ENCODE measurements at regions not wholly inside any gene's neighbourhood (a gene's known extent, or its start where the extent isn't known, plus 50 kb on each side); places are given as distances from the start of the nearest gene placed in this dataset.

GRCh38 chr11:11069841-11070835 is 212.3 kb upstream of the ZBED5 start (continued):
- TF ChIP-seq MLLT1 (IDR thresholded peaks at IDR 0.05) = no peak
- no peak for TF ChIP-seq GABPA (IDR thresholded peaks at IDR 0.05; ENCODE audit: low read depth)
- TF ChIP-seq CTCF (IDR thresholded peaks at IDR 0.05 in 2 of 3, conservative IDR thresholded peaks at IDR 0.05 in 1 of 3; ENCODE audit: control insufficient read depth in 2 of 3, extremely low read depth in 1 of 3, insufficient read depth in 1 of 3, low read depth in 3 of 3, low read length in 3 of 3) = no peak

GRCh38 chr11:11068113-11068512 is 210.3 kb upstream of the ZBED5 start:
- ATAC-seq (no peak), DNase-seq (ENCODE audit: low read depth, low spot score) (no peak), FAIRE-seq (no peak)
- no peak overlapping the region for H3K9ac ChIP-seq (ENCODE audit: control insufficient read depth, insufficient read depth, low read length)
- CTCF ChIA-PET = no interaction called here
- H3K4me2 ChIP-seq (ENCODE audit: control insufficient read depth, insufficient read depth) = no peak overlapping the region
- no peaks in the 10 kb centered on the region for H3K27me3 ChIP-seq (replicated peaks in 1 of 2; ENCODE audit: control insufficient read depth in 2 of 2, insufficient read depth in 2 of 2, low read length in 1 of 2)
- H3K79me2 ChIP-seq (ENCODE audit: control insufficient read depth, insufficient read depth, low read length) = no peaks in the 10 kb centered on the region
- intact Hi-C loops (cut with micrococcal nuclease; ENCODE audit: unreplicated experiment) = no loop called here
- RAD21 ChIA-PET (ENCODE audit: unreplicated experiment) = no interaction called here
- in situ Hi-C loops (cut with MboI) = no loop called here
- WGBS (ENCODE audit: insufficient coverage, insufficient replicate concordance, low lambda C conversion rate, missing lambda C conversion rate) = 14% methylated on average over 4 of the region's 4 CpGs
- SMC1A ChIA-PET (ENCODE audit: uncharacterized antibody, unreplicated experiment) = no interaction called here
- no TSS peak for BruUV-seq (replicated peaks)
- H2AFZ ChIP-seq (ENCODE audit: control insufficient read depth, low read depth, low read length) = no peak overlapping the region
- H3K4me3 ChIP-seq = no peak overlapping the region
- no peaks in the 10 kb centered on the region for H3K4me1 ChIP-seq (ENCODE audit: control insufficient read depth, insufficient read depth, low read length)
- POLR2A ChIA-PET = no interaction called here
- no peak for TF ChIP-seq BMI1 (IDR thresholded peaks at IDR 0.05; ENCODE audit: borderline replicate concordance)
- TF ChIP-seq GATAD2B (conservative IDR thresholded peaks at IDR 0.05; ENCODE audit: low read depth) = no peak
- no peak for TF ChIP-seq MLLT1 (IDR thresholded peaks at IDR 0.05)
- no peak for TF ChIP-seq TARDBP (IDR thresholded peaks at IDR 0.05; ENCODE audit: borderline replicate concordance)
- no peak for TF ChIP-seq ZZZ3 (IDR thresholded peaks at IDR 0.05; ENCODE audit: control insufficient read depth, insufficient read length, low read depth)
- no peak for TF ChIP-seq TBL1XR1 (IDR thresholded peaks at IDR 0.05; ENCODE audit: low read depth, low read length)
- no peak for TF ChIP-seq PKNOX1 (IDR thresholded peaks at IDR 0.05)
- TF ChIP-seq ZNF384 (IDR thresholded peaks at IDR 0.05; ENCODE audit: borderline replicate concordance, low read depth, low read length) = no peak
- TF ChIP-seq HDAC6 (IDR thresholded peaks at IDR 0.05; ENCODE audit: unreplicated experiment) = no peak
- no peak for TF ChIP-seq EGR1 (IDR thresholded peaks at IDR 0.05; ENCODE audit: borderline replicate concordance in 1 of 2, low read depth in 2 of 2, low read length in 2 of 2)
- no peak for TF ChIP-seq SPI1 (IDR thresholded peaks at IDR 0.05; ENCODE audit: borderline replicate concordance, insufficient read depth, low read depth, low read length)
- TF ChIP-seq TCF3 (IDR thresholded peaks at IDR 0.05; ENCODE audit: borderline replicate concordance, insufficient read depth, low read depth, low read length) = no peak
- no peaks in the 10 kb centered on the region for H3K36me3 ChIP-seq (ENCODE audit: control insufficient read depth in 2 of 2, insufficient read depth in 2 of 2, low read length in 1 of 2)
- no peak overlapping the region for H3K27ac ChIP-seq (ENCODE audit: control insufficient read depth, insufficient read depth)
- H3K9me3 ChIP-seq (replicated peaks; ENCODE audit: control insufficient read depth, insufficient read depth, low read length) = no peaks in the 10 kb centered on the region
- no peaks in the 10 kb centered on the region for H4K20me1 ChIP-seq (ENCODE audit: control insufficient read depth, insufficient read depth)
